Adrenal gland (tissue), 9 donors: ENCODE measurements at regions not wholly inside any gene's neighbourhood (a gene's known extent, or its start where the extent isn't known, plus 50 kb on each side); places are given as distances from the start of the nearest gene placed in this dataset.

ENCODE experiments used
- DNase-seq, 7 donors: peaks; one replicate each; pipeline ENCODE4 v3.0.0-alpha.2; 2019 to 2020
- H3K27ac ChIP-seq, 5 donors: fragments of 200-600 bp; sonication (generic) in 4 of 5; 1 replicate in 3 of 5; 2 replicates in 2 of 5; pipeline versions ENCODE4 v1.5.1 to v1.8.0; 2016 to 2020; ENCODE audit warnings: mild to moderate bottlenecking in 1 of 5
- H3K27me3 ChIP-seq: fragments of 200-600 bp; 2 replicates; pipeline ENCODE4 v1.8.0; 2021
- H3K36me3 ChIP-seq, 2 donors: fragments of 200-600 bp; replicated peaks in 1 of 2; 1 replicate in 1 of 2; 2 replicates in 1 of 2; pipeline versions ENCODE4 v1.5.1 to v1.8.0; 2018 to 2022
- H3K4me1 ChIP-seq, 2 donors: fragments of 200-600 bp; replicated peaks in 1 of 2; 1 replicate in 1 of 2; 2 replicates in 1 of 2; pipeline versions ENCODE4 v1.5.1 to v1.8.0; 2018 to 2021
- H3K4me3 ChIP-seq, 4 donors: fragments of 200-600 bp; sonication (generic) in 3 of 4; one replicate each; pipeline ENCODE4 v1.5.1; 2016 to 2018
- H3K9me3 ChIP-seq, 3 donors: fragments of 200-600 bp; sonication (generic) in 1 of 3; replicated peaks in 1 of 3; 1 replicate in 2 of 3; 2 replicates in 1 of 3; pipeline versions ENCODE4 v1.5.1 to v1.8.0; 2016 to 2021
- POLR2A ChIP-seq, 2 donors: fragments of 450-650 bp; IDR thresholded peaks; one replicate each; pipeline ENCODE4 v1.6.1; 2017; ENCODE audit warnings: antibody characterized with exemption in 2 of 2, mild to moderate bottlenecking in 2 of 2, moderate library complexity in 1 of 2
- WGBS, 4 donors: extraction: QIAGEN DNeasy Blood & Tissue Kit in 2 of 4; methylation state at CpG; one replicate each; pipeline versions ENCODE4 v1.1.5 to v1.1.7; 2013 to 2017; 5-methylcytosine and 5-hydroxymethylcytosine counted together
- intact Hi-C, 2 donors: fragments of 100-400 bp; cut with DNase I; formaldehyde crosslinking; loops; one replicate each; pipeline versions ENCODE4 v1.14.1 to v1.15.0; 2022 to 2023
- TF ChIP-seq, protein P1 (sequence below), 6 experiments: fragments of 450-650 bp in 4 of 6; fragments of 200-600 bp in 2 of 6; sonication (generic) in 1 of 6; IDR thresholded peaks; 1 replicate in 5 of 6; 2 replicates in 1 of 6; pipeline versions ENCODE4 v1.5.1 to v1.8.0; 2016 to 2021; ENCODE audit warnings: antibody characterized with exemption in 6 of 6, mild to moderate bottlenecking in 2 of 6, moderate library complexity in 1 of 6
- donor health status: healthy with polysubstance abuse.
- donor health status: Bipolar disorder and iron deficiency.
- donor health status: DM: yes; HTN: yes; CAD: no.
- donor health status: DM: no; HTN: no; CAD: no.
- donor health status: DM: no; HTN: no; CAD: no.

- Histone ChIP-seq H3K4me1 (peaks cover 7 to 36% of the 10 kb centered on the region in 2 donors), H3K27ac (peak overlapping the region in 2 of 5 donors; percentile 12 to 69)
- intact Hi-C loops: no loop called here
These were observed 86.2 kb upstream of the HAAO start for GRCh38 chr2:42878581-42878980.

GRCh38 chr2:42877936-42878335 lies 85.6 kb upstream of the HAAO start:
- Histone ChIP-seq H3K4me1 (peaks cover 7 to 36% of the 10 kb centered on the region in 2 donors), H3K4me3 (no peak overlapping the region), H3K9me3 (no peaks in the 10 kb centered on the region), H3K27ac (no peak overlapping the region), H3K36me3 (no peaks in the 10 kb centered on the region), H3K27me3 (no peaks in the 10 kb centered on the region)
- TF ChIP-seq POLR2A (IDR thresholded peaks at IDR 0.05): no peak
- TF ChIP-seq, protein P1, sequence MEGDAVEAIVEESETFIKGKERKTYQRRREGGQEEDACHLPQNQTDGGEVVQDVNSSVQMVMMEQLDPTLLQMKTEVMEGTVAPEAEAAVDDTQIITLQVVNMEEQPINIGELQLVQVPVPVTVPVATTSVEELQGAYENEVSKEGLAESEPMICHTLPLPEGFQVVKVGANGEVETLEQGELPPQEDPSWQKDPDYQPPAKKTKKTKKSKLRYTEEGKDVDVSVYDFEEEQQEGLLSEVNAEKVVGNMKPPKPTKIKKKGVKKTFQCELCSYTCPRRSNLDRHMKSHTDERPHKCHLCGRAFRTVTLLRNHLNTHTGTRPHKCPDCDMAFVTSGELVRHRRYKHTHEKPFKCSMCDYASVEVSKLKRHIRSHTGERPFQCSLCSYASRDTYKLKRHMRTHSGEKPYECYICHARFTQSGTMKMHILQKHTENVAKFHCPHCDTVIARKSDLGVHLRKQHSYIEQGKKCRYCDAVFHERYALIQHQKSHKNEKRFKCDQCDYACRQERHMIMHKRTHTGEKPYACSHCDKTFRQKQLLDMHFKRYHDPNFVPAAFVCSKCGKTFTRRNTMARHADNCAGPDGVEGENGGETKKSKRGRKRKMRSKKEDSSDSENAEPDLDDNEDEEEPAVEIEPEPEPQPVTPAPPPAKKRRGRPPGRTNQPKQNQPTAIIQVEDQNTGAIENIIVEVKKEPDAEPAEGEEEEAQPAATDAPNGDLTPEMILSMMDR (IDR thresholded peaks at IDR 0.05): no peak
- 78 to 100% (median 84%) methylated on average over 1 of the region's 1 CpG for WGBS, 4 donors
- intact Hi-C loops: no loop called here
- DNase-seq: no peak

More at GRCh38 chr2:42878581-42878980, 86.2 kb upstream of the HAAO start:
- H3K4me3 ChIP-seq: no peak overlapping the region
- no peak for TF ChIP-seq POLR2A (IDR thresholded peaks at IDR 0.05)
- no peaks in the 10 kb centered on the region for H3K36me3 ChIP-seq
- no peak for DNase-seq
- H3K27me3 ChIP-seq: no peaks in the 10 kb centered on the region
- no peaks in the 10 kb centered on the region for H3K9me3 ChIP-seq
- 89 to 95% (median 92%) methylated on average over 4 of the region's 4 CpGs for WGBS, 4 donors

DNA sequence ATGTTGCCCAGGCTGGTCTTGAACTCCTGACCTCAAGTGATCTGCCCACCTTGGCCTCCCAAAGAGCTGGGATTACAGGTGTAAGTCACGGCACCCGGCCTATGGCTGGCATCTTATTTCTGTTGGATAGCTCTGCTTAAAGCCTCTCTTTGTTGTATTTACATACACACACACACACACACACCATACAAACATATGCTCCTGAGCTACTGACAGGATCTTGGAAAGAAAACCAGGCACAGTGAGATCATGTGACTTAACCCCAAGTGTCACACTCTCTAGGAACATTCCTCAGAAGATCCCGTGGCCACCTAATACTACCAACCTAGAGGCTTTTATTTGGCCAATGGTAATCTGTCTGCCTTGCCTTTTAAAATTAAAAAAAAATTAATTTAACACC lies 85.1 kb upstream of the HAAO start:
- H3K4me3 ChIP-seq: no peak overlapping the region
- no peaks in the 10 kb centered on the region for H3K27me3 ChIP-seq
- peaks cover 7 to 38% of the 10 kb centered on the region in 2 donors for H3K4me1 ChIP-seq
- intact Hi-C loops: no loop called here
- TF ChIP-seq, protein P1 (IDR thresholded peaks at IDR 0.05): no peak
- no peak for TF ChIP-seq POLR2A (IDR thresholded peaks at IDR 0.05)
- no peak overlapping the region for H3K27ac ChIP-seq
- WGBS, 4 donors: 77 to 90% (median 86%) methylated on average over 3 of the region's 3 CpGs
- no peaks in the 10 kb centered on the region for H3K36me3 ChIP-seq
- no peak for DNase-seq
- no peaks in the 10 kb centered on the region for H3K9me3 ChIP-seq

DNA sequence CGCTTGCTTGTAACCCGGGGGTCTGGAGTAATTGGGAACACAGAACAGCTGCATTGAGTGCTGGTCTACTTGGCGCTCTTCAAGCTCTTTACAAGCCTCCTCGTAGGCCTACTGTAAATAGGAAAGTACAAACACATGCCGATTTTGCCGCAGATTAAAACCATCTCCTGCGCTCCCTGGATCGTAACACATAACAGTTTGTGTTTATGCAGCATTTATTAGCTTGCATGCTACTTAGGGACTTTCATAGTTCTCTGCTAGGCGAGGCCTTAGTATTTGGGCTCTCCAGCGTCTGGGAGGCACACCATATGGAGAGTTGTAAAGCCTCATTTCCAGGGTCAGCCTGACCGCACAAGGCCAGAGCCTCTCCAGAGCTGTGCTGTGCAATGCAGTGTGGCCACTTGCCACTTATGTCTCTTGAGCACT lies 84.0 kb upstream of the HAAO start:
- TF ChIP-seq, protein P1 (IDR thresholded peaks at IDR 0.05): no peak
- no peak for TF ChIP-seq POLR2A (IDR thresholded peaks at IDR 0.05)
- DNase-seq: peak in 1 of 7 donors; percentile 46
- Histone ChIP-seq H3K9me3 (no peaks in the 10 kb centered on the region), H3K4me3 (no peak overlapping the region), H3K27me3 (no peaks in the 10 kb centered on the region), H3K4me1 (peaks cover 7 to 43% of the 10 kb centered on the region in 2 donors), H3K36me3 (no peaks in the 10 kb centered on the region), H3K27ac (peak overlapping the region in 2 of 5 donors; percentile 60 to 62)
- WGBS, 4 donors: 84 to 89% (median 86%) methylated on average over 10 to 11 of the region's 11 CpGs
- intact Hi-C loops: no loop called here

DNA sequence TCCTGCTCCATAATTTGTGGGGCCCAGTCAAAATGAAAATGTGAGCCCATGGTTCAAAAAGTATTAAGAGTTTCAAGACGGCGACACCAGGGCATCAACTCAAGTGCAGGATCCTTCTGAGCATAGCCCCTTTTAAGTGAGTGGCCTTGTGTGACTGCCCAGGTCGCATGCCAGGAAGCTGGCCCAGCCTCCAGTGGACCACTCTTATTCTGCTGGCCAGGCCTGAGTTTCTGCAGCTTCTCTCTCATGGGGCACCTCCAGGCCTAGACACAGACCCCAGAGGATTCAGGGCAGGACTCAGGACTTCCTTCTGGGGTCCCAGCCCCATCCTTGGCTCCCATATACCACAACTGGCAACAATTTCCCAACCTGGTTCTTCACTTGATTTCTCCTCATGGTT lies 83.5 kb upstream of the HAAO start:
- intact Hi-C loops: no loop called here
- WGBS, 4 donors: 78 to 100% (median 83%) methylated on average over 2 to 3 of the region's 3 CpGs

More for the DNA sequence above, 83.5 kb upstream of the HAAO start:
- TF ChIP-seq, protein P1 (IDR thresholded peaks at IDR 0.05): no peak
- DNase-seq: peak in 1 of 7 donors; percentile 31
- H3K36me3 ChIP-seq: no peaks in the 10 kb centered on the region
- no peak overlapping the region for H3K4me3 ChIP-seq
- peaks cover 7 to 43% of the 10 kb centered on the region in 2 donors for H3K4me1 ChIP-seq
- peak overlapping the region in 2 of 5 donors; percentile 60 to 62 for H3K27ac ChIP-seq
- H3K9me3 ChIP-seq: no peaks in the 10 kb centered on the region
- H3K27me3 ChIP-seq: no peaks in the 10 kb centered on the region
